HFFc6 (cell line): ENCODE measurements at regions not wholly inside any gene's neighbourhood (a gene's known extent, or its start where the extent isn't known, plus 50 kb on each side); places are given as distances from the start of the nearest gene placed in this dataset.

Experiments
- DNase-seq: peaks from one replicate; pipeline ENCODE4 v3.0.0-alpha.2; 2018
- H3K27ac Mint-ChIP-seq: 2 replicates; pipeline ENCODE4 v1.8.0; 2020; ENCODE audit warnings: mild to moderate bottlenecking, mixed read lengths
- H3K27me3 Mint-ChIP-seq: 2 replicates; pipeline ENCODE4 v1.8.0; 2021; ENCODE audit warnings: mild to moderate bottlenecking, moderate library complexity, mixed read lengths; ENCODE audit not compliant: insufficient read depth
- H3K36me3 Mint-ChIP-seq: 2 replicates; pipeline ENCODE4 v1.8.0; 2021; ENCODE audit warnings: low read depth, mixed read lengths
- H3K4me1 Mint-ChIP-seq: 2 replicates; pipeline ENCODE4 v1.8.0; 2020; ENCODE audit warnings: low read depth, mixed read lengths
- H3K4me3 Mint-ChIP-seq: 2 replicates; pipeline ENCODE4 v1.8.0; 2020; ENCODE audit warnings: mild to moderate bottlenecking, moderate library complexity, mixed read lengths
- H3K9me3 Mint-ChIP-seq: 2 replicates; pipeline ENCODE4 v1.8.0; 2020; ENCODE audit warnings: mild to moderate bottlenecking, mixed read lengths
- TF ChIP-seq, protein P1 (sequence below): fragments of 200-600 bp; sonication (generic); IDR thresholded peaks from 2 replicates; pipeline ENCODE4 v1.5.0; 2021; ENCODE audit warnings: antibody characterized with exemption, mild to moderate bottlenecking

DNA sequence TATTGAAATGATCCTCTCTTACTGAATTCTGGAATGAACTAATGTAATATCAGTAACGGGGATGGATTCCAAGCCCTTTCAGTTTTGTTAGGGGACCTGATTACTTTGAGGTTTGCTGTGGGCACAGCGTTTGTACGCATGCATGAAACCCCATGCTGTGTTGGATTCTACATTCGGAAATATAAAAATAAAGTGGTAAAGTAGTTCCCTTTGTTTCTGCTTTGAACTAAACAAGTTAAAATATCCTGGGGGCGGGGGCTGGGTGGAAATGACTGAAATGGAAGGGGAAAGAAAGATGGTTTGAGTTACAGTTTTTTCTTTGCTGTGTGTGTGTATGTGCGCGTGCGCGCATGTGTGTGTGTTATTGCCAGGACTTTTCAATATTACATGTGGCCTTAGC, 196.5 kb upstream of the OPRM1 start:
- TF ChIP-seq, protein P1, sequence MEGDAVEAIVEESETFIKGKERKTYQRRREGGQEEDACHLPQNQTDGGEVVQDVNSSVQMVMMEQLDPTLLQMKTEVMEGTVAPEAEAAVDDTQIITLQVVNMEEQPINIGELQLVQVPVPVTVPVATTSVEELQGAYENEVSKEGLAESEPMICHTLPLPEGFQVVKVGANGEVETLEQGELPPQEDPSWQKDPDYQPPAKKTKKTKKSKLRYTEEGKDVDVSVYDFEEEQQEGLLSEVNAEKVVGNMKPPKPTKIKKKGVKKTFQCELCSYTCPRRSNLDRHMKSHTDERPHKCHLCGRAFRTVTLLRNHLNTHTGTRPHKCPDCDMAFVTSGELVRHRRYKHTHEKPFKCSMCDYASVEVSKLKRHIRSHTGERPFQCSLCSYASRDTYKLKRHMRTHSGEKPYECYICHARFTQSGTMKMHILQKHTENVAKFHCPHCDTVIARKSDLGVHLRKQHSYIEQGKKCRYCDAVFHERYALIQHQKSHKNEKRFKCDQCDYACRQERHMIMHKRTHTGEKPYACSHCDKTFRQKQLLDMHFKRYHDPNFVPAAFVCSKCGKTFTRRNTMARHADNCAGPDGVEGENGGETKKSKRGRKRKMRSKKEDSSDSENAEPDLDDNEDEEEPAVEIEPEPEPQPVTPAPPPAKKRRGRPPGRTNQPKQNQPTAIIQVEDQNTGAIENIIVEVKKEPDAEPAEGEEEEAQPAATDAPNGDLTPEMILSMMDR, result no peak
- H3K4me1 Mint-ChIP-seq, result no peaks in the 10 kb centered on the region
- H3K4me3 Mint-ChIP-seq, result no peak overlapping the region

DNA sequence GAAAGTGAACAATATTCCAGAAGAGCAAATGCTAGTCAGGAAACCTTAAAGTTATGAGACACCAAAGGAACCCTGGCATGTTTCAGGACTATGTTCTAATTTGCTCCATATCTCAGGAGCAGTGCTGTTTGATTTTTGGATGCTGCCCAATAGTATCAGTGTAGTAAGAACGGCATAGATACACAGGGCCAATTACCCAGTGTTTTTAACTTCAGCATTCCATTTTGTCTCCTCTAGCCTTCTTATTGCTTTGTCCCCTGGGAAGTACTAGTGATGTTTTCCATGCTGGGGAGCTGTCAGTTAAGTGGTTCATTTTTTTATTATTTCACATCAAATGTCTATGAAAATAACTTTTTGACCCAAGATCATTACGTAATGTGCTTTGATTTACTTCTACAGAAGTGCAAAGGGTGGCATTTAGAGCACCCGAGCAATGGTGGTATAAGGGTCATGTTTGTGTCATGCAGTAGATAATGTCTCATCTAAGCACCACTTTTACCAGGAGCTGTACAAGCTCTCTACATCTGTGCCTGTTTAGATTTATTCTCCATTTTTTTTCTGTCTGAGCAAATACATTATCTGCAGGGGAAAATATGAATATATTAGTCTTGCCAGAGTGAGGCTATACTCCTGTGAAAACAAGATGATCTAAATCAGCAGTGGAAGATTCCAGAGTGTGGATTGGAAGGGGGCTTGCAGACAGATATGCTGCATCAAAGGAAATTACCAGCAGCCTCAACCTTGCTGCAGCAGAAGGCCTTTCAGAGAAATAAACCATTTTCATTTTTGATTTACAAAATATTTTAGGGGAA, 198.8 kb upstream of the OPRM1 start:
- Mint-ChIP-seq H3K27ac (no peak overlapping the region), H3K9me3 (peaks cover 55% of the 10 kb centered on the region), H3K4me3 (no peak overlapping the region), H3K4me1 (no peaks in the 10 kb centered on the region), H3K36me3 (no peaks in the 10 kb centered on the region), H3K27me3 (no peaks in the 10 kb centered on the region)
- TF ChIP-seq, protein P1, result no peak
- no peak for DNase-seq

More for the DNA sequence above, 196.5 kb upstream of the OPRM1 start:
- peaks cover 56% of the 10 kb centered on the region for H3K9me3 Mint-ChIP-seq
- no peak overlapping the region for H3K27ac Mint-ChIP-seq
- no peaks in the 10 kb centered on the region for H3K36me3 Mint-ChIP-seq
- no peak for DNase-seq
- H3K27me3 Mint-ChIP-seq, result no peaks in the 10 kb centered on the region

DNA sequence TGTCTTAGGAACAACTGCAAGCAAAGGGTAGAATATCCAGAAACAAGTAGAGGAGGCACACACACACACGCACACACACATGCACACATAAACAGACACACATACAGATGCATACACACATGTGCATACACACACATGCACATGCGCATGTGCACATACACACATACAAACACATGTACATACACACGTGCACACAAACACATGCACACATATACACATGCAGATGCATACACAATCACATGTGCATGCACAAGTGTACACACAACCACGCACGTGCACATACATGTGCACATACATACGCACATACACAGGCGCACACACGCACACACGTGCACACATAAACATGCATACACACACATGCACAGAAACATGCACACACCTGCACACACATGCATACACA, 206.5 kb upstream of the OPRM1 start:
- no peak overlapping the region for H3K4me3 Mint-ChIP-seq
- no peaks in the 10 kb centered on the region for H3K27me3 Mint-ChIP-seq
- H3K9me3 Mint-ChIP-seq, result peaks cover 42% of the 10 kb centered on the region
- no peak overlapping the region for H3K27ac Mint-ChIP-seq
- no peak for DNase-seq
- no peaks in the 10 kb centered on the region; the same call in 1 of the 2 replicates for H3K36me3 Mint-ChIP-seq
- H3K4me1 Mint-ChIP-seq, result no peaks in the 10 kb centered on the region
- TF ChIP-seq, protein P1, result no peak

DNA sequence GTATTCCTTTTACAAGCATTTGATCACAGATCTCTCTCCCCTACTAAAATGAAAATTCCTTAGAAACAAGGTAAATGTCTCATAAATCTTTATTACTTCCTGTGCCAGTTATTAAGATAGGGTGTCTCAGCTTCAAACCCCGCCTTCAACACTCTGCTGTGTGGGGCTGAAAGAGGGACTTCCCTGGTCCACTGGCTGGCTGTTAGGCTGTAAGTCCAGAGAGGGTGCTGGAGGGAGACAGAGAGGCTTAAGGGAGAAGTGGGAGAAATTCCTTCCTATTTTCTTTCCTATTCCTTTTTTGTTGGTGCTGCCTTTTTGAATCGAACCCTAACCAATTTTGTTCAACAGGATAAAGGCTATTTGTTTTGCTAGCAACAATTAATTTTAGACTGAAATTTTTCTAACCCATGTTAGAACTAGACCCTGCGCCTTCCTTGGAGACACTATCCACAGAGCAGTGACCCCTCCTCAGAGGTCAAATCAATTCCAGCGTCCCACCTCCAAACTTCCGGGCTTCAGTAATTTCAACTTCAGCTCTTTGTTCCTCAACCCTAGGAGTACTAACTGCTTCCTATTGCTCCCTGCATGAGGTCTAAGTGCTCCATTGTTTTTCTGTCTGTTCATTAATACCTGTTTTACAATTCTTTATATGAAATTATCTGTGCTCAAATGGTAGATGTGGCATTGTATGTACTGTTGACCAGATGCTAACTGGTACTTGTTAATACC, 207.5 kb upstream of the OPRM1 start:
- Mint-ChIP-seq H3K27me3 (no peaks in the 10 kb centered on the region), H3K36me3 (no peaks in the 10 kb centered on the region; the same call in 1 of the 2 replicates), H3K4me3 (no peak overlapping the region), H3K9me3 (peaks cover 31% of the 10 kb centered on the region), H3K27ac (no peak overlapping the region), H3K4me1 (no peaks in the 10 kb centered on the region)
- TF ChIP-seq, protein P1, result no peak
- no peak for DNase-seq

DNA sequence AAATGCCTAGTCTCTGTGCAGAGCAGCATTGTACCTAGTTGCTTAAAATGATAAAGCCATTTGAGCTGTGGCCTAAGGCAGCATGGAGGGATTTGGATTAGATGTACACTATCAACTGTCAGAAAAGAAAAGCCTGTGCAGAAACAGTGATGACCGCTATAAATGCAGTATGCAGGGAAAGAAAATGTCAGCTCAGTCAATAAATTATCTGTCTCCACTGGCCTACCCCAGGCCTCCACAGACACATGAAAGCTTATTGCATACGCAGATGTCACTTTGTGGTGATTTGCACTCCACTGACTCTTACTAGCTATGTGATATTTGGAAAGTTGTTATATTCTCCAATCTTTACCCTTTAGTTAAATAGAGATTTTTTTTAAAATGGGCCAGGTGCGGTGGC, 221.9 kb upstream of the OPRM1 start:
- Mint-ChIP-seq H3K27me3 (no peaks in the 10 kb centered on the region; the same call in 1 of the 2 replicates), H3K4me3 (no peak overlapping the region), H3K4me1 (no peaks in the 10 kb centered on the region), H3K27ac (no peak overlapping the region), H3K36me3 (no peaks in the 10 kb centered on the region), H3K9me3 (peaks cover 56% of the 10 kb centered on the region)
- TF ChIP-seq, protein P1, result no peak
- DNase-seq, result no peak
